SKM-1 (cell line): ENCODE measurements at regions not wholly inside any gene's neighbourhood (a gene's known extent, or its start where the extent isn't known, plus 50 kb on each side); places are given as distances from the start of the nearest gene placed in this dataset.

ENCODE experiments used
- DNase-seq: peaks from one replicate; lab custom pipeline; 2025; ENCODE audit not compliant: unreplicated experiment; lab: John Stamatoyannopoulos, UW

- no peak for DNase-seq
Measured at GRCh38 chr10:43981232-43981631, 332.6 kb upstream of the ZNF32 start.

- no peak for DNase-seq
Measured at GRCh38 chr10:43980715-43981114, 332.0 kb upstream of the ZNF32 start.

- DNase-seq, result no peak
Measured at GRCh38 chr10:43980313-43980712, 331.6 kb upstream of the ZNF32 start.

GRCh38 chr10:43979551-43979950 is 330.9 kb upstream of the ZNF32 start:
- DNase-seq, result no peak

- DNase-seq, result no peak
Measured at GRCh38 chr10:43978936-43979335, 330.3 kb upstream of the ZNF32 start.

GRCh38 chr10:43978091-43978490 is 329.4 kb upstream of the ZNF32 start:
- DNase-seq, result no peak

GRCh38 chr10:43976292-43976691 is 327.6 kb upstream of the ZNF32 start:
- DNase-seq, result no peak

GRCh38 chr10:43973801-43974200 is 325.1 kb upstream of the ZNF32 start:
- no peak for DNase-seq

- no peak for DNase-seq
Measured at GRCh38 chr10:43972976-43973647, 324.4 kb upstream of the ZNF32 start.

GRCh38 chr10:43971981-43972380 is 323.3 kb upstream of the ZNF32 start:
- DNase-seq, result no peak

GRCh38 chr10:43971306-43971705 is 322.6 kb upstream of the ZNF32 start:
- no peak for DNase-seq

GRCh38 chr10:43970717-43971116 is 322.0 kb upstream of the ZNF32 start:
- DNase-seq, result no peak

GRCh38 chr10:43970018-43970698 is 321.5 kb upstream of the ZNF32 start:
- no peak for DNase-seq

GRCh38 chr10:43969506-43969905 is 320.8 kb upstream of the ZNF32 start:
- DNase-seq, result no peak

- no peak for DNase-seq
Measured at GRCh38 chr10:43968961-43969360, 320.3 kb upstream of the ZNF32 start.

GRCh38 chr10:43968076-43968475 is 319.4 kb upstream of the ZNF32 start:
- no peak for DNase-seq

GRCh38 chr10:43966571-43966965 is 317.9 kb upstream of the ZNF32 start:
- DNase-seq, result no peak

GRCh38 chr10:43965918-43966570 is 317.4 kb upstream of the ZNF32 start:
- no peak for DNase-seq

- DNase-seq, result no peak
Measured at GRCh38 chr10:43965033-43965917, 316.6 kb upstream of the ZNF32 start.

- no peak for DNase-seq
Measured at GRCh38 chr10:43964486-43964885, 315.8 kb upstream of the ZNF32 start.

GRCh38 chr10:43963793-43964425 is 315.2 kb upstream of the ZNF32 start:
- no peak for DNase-seq
